OCI-LY1 (cell line): ENCODE measurements at regions not wholly inside any gene's neighbourhood (a gene's known extent, or its start where the extent isn't known, plus 50 kb on each side); places are given as distances from the start of the nearest gene placed in this dataset.

Experiments used
- H2AFZ ChIP-seq: fragments of 200-600 bp; sonication (generic), shearing (Covaris generic); 2 replicates; pipeline ENCODE4 v1.6.0; 2014; ENCODE audit warnings: antibody characterized with exemption, mild to moderate bottlenecking, low read length
- H3F3A ChIP-seq: fragments of 200-600 bp; sonication (generic), shearing (Covaris generic); 2 replicates; pipeline ENCODE4 v1.6.0; 2014; ENCODE audit warnings: mild to moderate bottlenecking, antibody characterized with exemption, low read length, moderate library complexity; ENCODE audit not compliant: insufficient read depth
- H3K27ac ChIP-seq: fragments of 200-600 bp; sonication (generic); 2 replicates; pipeline ENCODE4 v1.5.1; 2014; ENCODE audit warnings: low read length, mixed run types, mild to moderate bottlenecking, low read depth; ENCODE audit not compliant: poor library complexity, severe bottlenecking
- H3K27me3 ChIP-seq: fragments of 200-600 bp; sonication (generic); 2 replicates; pipeline ENCODE4 v1.6.0; 2014; ENCODE audit warnings: antibody characterized with exemption, mild to moderate bottlenecking, low read length, moderate library complexity; ENCODE audit not compliant: insufficient read depth
- H3K36me3 ChIP-seq: fragments of 200-600 bp; sonication (generic); 2 replicates; pipeline ENCODE4 v1.6.1; 2014; ENCODE audit warnings: mild to moderate bottlenecking, antibody characterized with exemption, low read length, moderate library complexity, mixed read lengths; ENCODE audit not compliant: insufficient read depth
- H3K4me1 ChIP-seq: fragments of 200-600 bp; sonication (generic); 2 replicates; pipeline ENCODE4 v1.5.1; 2014; ENCODE audit warnings: mild to moderate bottlenecking, low read length, moderate library complexity; ENCODE audit not compliant: insufficient read depth, severe bottlenecking
- H3K4me2 ChIP-seq: fragments of 200-600 bp; sonication (generic), shearing (Covaris generic); 2 replicates; pipeline ENCODE4 v1.6.1; 2014; ENCODE audit warnings: low read length
- H3K4me3 ChIP-seq: fragments of 200-600 bp; sonication (generic); 2 replicates; pipeline ENCODE4 v1.5.1; 2014; ENCODE audit warnings: low read length, low read depth, mild to moderate bottlenecking, mixed read lengths; ENCODE audit not compliant: poor library complexity, severe bottlenecking
- H3K79me2 ChIP-seq: fragments of 200-600 bp; shearing (Covaris generic); 2 replicates; pipeline ENCODE4 v1.6.1; 2016; ENCODE audit warnings: mixed run types, low read length, mixed read lengths; ENCODE audit not compliant: insufficient read depth
- H3K9ac ChIP-seq: fragments of 200-600 bp; sonication (generic), shearing (Covaris generic); 2 replicates; pipeline ENCODE4 v1.6.1; 2014; ENCODE audit warnings: mild to moderate bottlenecking, low read length, mixed read lengths
- H3K9me2 ChIP-seq: fragments of 200-600 bp; sonication (generic), shearing (Covaris generic); 2 replicates; pipeline ENCODE4 v1.6.1; 2014; ENCODE audit warnings: low read depth, mild to moderate bottlenecking, low read length, mixed read lengths
- H3K9me3 ChIP-seq: fragments of 200-600 bp; shearing (Covaris generic); 2 replicates; pipeline ENCODE4 v1.6.1; 2014; ENCODE audit warnings: low read length, mixed read lengths
- H4K20me1 ChIP-seq: fragments of 200-600 bp; sonication (generic), shearing (Covaris generic); 2 replicates; pipeline ENCODE4 v1.6.0; 2016; ENCODE audit warnings: mild to moderate bottlenecking, low read length; ENCODE audit not compliant: insufficient read depth
- EZH2 ChIP-seq: fragments of 200-600 bp; sonication (generic), shearing (Covaris generic); IDR thresholded peaks from 2 replicates; pipeline ENCODE4 v1.8.0; 2017; ENCODE audit warnings: borderline replicate concordance, mixed run types, mild to moderate bottlenecking, antibody characterized with exemption, low read length, moderate library complexity, mixed read lengths
- TF ChIP-seq, protein P1 (sequence below): fragments of 200-600 bp; sonication (generic), shearing (Covaris generic); IDR thresholded peaks from 2 replicates; pipeline ENCODE4 v1.5.1; 2017; ENCODE audit warnings: mild to moderate bottlenecking, antibody characterized with exemption, low read length, moderate library complexity, mixed read lengths

DNA sequence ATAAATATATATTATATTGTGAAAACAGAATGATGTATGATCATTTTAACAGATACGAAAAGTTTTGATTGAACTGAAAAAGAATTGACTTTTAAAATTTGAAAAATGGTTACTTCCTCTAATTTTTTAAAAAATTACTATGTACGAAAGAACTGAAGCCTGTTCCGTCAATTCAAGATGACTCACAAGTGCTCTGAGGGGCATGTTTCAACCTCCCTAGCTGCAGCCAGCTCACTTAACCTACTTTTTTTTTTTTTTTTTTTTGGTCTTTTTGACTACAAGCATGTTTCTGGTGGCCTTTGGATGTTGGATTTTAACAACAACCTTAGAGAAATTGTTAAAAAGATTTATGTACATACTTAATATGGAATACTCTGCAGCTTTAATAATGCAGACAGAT is 1139.3 kb downstream of the DIAPH3 start:
- no peaks in the 10 kb centered on the region for H3K27me3 ChIP-seq
- H3K9me3 ChIP-seq, result no peaks in the 10 kb centered on the region
- no peaks in the 10 kb centered on the region for H3K79me2 ChIP-seq
- no peak overlapping the region for H3K27ac ChIP-seq
- H3K36me3 ChIP-seq, result no peaks in the 10 kb centered on the region
- no peak overlapping the region for H3K9ac ChIP-seq
- H3K4me1 ChIP-seq, result no peaks in the 10 kb centered on the region
- no peaks in the 10 kb centered on the region for H3F3A ChIP-seq
- H3K4me2 ChIP-seq, result no peak overlapping the region
- no peak overlapping the region for H3K4me3 ChIP-seq
- TF ChIP-seq, protein P1, sequence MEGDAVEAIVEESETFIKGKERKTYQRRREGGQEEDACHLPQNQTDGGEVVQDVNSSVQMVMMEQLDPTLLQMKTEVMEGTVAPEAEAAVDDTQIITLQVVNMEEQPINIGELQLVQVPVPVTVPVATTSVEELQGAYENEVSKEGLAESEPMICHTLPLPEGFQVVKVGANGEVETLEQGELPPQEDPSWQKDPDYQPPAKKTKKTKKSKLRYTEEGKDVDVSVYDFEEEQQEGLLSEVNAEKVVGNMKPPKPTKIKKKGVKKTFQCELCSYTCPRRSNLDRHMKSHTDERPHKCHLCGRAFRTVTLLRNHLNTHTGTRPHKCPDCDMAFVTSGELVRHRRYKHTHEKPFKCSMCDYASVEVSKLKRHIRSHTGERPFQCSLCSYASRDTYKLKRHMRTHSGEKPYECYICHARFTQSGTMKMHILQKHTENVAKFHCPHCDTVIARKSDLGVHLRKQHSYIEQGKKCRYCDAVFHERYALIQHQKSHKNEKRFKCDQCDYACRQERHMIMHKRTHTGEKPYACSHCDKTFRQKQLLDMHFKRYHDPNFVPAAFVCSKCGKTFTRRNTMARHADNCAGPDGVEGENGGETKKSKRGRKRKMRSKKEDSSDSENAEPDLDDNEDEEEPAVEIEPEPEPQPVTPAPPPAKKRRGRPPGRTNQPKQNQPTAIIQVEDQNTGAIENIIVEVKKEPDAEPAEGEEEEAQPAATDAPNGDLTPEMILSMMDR, result no peak
- TF ChIP-seq EZH2, result no peak
- no peaks in the 10 kb centered on the region for H3K9me2 ChIP-seq
- no peaks in the 10 kb centered on the region for H4K20me1 ChIP-seq
- H2AFZ ChIP-seq, result no peak overlapping the region

DNA sequence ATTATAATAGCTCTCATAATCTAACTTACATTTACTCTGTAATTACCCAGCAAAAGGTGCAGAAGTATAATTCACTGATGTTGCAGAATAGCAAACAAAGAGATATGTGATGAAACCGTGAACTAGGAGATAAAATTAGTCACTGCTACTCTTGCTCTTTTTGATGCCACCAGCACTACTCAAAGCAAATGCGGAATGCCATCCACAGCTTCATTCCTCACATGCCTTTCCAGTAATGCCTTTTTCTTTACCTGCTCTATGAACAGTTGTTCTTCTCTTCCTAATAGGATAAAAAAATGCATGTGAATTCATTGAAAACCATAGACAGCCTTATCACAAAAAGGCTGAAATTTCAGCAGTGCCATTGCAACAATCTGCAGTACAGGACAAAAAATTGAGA is 1129.5 kb downstream of the DIAPH3 start:
- no peaks in the 10 kb centered on the region for H3K9me2 ChIP-seq
- no peak overlapping the region for H3K9ac ChIP-seq
- H3K9me3 ChIP-seq, result no peaks in the 10 kb centered on the region
- no peak overlapping the region for H3K27ac ChIP-seq
- no peaks in the 10 kb centered on the region for H3K79me2 ChIP-seq
- H4K20me1 ChIP-seq, result no peaks in the 10 kb centered on the region
- no peaks in the 10 kb centered on the region for H3K36me3 ChIP-seq
- no peak overlapping the region for H3K4me3 ChIP-seq
- H2AFZ ChIP-seq, result no peak overlapping the region
- no peak overlapping the region for H3K4me2 ChIP-seq
- no peaks in the 10 kb centered on the region for H3K4me1 ChIP-seq
- no peaks in the 10 kb centered on the region for H3F3A ChIP-seq
- no peaks in the 10 kb centered on the region for H3K27me3 ChIP-seq
- TF ChIP-seq, protein P1, result no peak
- no peak for TF ChIP-seq EZH2

DNA sequence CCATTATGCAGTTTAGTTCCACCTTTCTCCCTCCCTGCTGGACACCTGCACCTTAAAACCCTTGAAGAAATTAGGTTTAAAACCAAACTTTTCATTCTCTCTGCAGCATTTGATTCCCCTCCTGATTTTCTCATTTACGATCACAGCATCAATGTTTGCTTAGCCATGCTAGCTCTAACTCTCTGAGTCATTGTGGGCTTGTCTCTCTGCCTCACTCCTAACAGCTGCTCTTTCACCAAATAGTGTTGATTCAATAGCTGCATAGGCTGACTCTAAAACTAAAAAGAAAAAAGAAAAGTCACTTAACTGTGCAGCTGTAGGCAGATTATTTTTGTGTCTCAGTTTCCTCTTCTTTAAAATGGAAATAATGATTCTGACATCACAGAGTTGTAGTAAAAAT is 1124.9 kb downstream of the DIAPH3 start:
- H3K27ac ChIP-seq, result no peak overlapping the region
- TF ChIP-seq, protein P1, result no peak
- no peak for TF ChIP-seq EZH2
- no peaks in the 10 kb centered on the region for H3K9me3 ChIP-seq
- H3F3A ChIP-seq, result no peaks in the 10 kb centered on the region
- H3K36me3 ChIP-seq, result no peaks in the 10 kb centered on the region
- no peak overlapping the region for H2AFZ ChIP-seq
- H3K4me2 ChIP-seq, result no peak overlapping the region
- H3K9ac ChIP-seq, result no peak overlapping the region
- no peaks in the 10 kb centered on the region for H4K20me1 ChIP-seq
- H3K27me3 ChIP-seq, result no peaks in the 10 kb centered on the region
- H3K4me1 ChIP-seq, result no peaks in the 10 kb centered on the region
- no peaks in the 10 kb centered on the region for H3K79me2 ChIP-seq
- H3K9me2 ChIP-seq, result no peaks in the 10 kb centered on the region
- H3K4me3 ChIP-seq, result no peak overlapping the region
